ENCODE measurements at regions not wholly inside any gene's neighbourhood (a gene's known extent, or its start where the extent isn't known, plus 50 kb on each side); places are given as distances from the start of the nearest gene placed in this dataset.

DNA sequence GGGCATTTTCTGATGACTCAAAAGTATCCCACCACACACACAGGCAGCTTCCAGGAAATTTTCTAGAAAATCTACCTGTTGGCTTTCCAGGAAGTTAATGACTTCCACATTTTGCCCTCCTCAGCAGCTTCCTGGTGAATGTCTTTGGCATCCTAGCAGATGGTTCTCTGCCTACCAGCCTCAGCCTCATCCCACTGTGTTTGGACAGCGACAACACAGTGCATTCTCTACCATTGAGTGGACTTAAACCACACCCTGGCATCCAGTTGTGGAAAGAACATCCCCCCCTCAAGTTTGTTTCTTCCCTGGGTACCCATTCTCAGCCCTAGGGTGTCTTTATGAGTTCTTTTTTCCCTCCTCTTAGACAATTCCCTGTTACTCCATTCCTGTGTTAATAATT lies 50.8 kb upstream of the GADL1 start:
- no peak for ATAC-seq

DNA sequence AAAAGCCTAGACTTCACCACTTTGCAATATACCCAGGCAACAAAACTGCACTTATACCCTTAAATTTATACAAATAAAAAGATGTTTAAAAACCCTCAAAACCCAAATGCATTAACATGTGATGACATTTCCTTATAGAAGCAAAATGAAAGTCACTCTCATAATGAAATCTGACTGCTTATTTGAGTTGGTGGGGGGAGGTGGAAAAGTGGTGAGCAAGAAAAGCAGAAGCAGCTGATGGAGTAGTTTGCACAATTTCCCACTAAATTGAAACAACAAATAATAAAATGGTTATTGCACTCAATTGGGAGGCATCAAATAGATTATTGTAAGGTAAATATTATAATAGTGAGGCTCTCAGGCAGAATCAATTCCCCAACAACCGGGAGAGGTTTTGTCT lies 54.0 kb upstream of the GADL1 start:
- intact Hi-C loops (cut with DNase I) = no loop called here
- ATAC-seq = no peak
- no peak for DNase-seq

More for the DNA sequence above, 50.8 kb upstream of the GADL1 start:
- intact Hi-C loops (cut with DNase I) = no loop called here
- DNase-seq = no peak

DNA sequence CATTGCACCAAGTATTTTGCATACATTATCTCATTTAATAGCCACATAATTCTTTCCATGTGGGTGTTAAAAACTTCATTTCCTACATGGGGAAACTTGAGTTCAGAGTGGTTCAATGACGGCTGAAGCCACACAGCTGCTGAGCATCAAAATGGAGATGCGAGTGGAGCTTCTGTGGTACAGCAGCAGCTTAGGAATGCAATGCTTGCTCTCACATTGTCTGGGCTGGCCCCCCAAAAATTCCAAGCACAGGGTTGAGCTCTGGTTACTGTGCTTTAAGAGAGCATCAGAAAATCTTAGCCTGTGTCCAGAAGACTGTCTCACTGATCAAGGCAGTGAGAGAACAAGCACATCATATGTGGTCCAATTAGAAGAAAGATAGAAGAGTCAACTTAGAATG lies 57.4 kb upstream of the GADL1 start:
- DNase-seq = no peak
- ATAC-seq = no peak
- intact Hi-C loops (cut with DNase I) = no loop called here

- no peak for ATAC-seq
- intact Hi-C loops (cut with DNase I) = no loop called here
- DNase-seq = no peak
These were observed 58.3 kb upstream of the GADL1 start for GRCh38 chr3:30952786-30953185.

GRCh38 chr3:30954426-30954825 lies 60.0 kb upstream of the GADL1 start:
- intact Hi-C loops (cut with DNase I) = no loop called here
- DNase-seq = no peak
- no peak for ATAC-seq

DNA sequence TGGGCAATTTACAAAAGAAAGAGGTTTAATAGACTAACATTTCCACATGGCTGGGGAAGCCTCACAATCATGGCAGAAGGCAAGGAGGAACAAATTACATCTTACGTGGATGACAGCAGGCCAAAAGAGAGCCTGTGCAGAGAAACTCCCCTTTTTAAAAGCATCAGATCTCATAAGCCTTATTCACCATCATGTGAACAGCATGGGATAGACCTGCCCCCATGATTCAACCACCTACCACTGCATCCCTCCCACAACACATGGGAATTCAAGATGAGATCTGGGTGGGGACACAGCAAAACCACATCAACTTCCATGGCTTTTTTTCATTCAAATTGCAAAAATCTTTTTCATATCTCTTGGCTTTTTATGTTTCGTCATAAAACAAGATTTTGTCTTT lies 67.6 kb upstream of the GADL1 start:
- ATAC-seq = no peak
- DNase-seq = no peak
- intact Hi-C loops (cut with DNase I) = no loop called here

DNA sequence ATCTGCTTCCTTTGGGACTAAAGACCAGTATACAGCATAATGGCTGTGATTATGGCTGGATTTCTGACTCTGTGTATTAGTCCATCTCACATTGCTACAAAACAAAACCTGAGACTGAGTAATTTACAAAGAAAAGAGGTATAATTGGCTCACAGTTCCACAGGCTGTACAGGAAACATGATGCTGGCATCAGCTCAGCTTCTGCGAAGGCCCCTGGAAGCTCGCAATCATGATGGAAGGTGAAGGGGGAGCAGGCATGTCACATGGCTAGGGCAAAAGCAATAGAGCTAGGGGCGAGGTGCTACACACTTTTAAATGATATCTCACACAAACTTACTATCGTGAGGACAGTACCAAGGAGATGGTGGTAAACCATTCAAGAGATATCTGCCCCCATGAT lies 68.0 kb upstream of the GADL1 start:
- intact Hi-C loops (cut with DNase I) = no loop called here
- ATAC-seq (no peak), DNase-seq (no peak)

DNA sequence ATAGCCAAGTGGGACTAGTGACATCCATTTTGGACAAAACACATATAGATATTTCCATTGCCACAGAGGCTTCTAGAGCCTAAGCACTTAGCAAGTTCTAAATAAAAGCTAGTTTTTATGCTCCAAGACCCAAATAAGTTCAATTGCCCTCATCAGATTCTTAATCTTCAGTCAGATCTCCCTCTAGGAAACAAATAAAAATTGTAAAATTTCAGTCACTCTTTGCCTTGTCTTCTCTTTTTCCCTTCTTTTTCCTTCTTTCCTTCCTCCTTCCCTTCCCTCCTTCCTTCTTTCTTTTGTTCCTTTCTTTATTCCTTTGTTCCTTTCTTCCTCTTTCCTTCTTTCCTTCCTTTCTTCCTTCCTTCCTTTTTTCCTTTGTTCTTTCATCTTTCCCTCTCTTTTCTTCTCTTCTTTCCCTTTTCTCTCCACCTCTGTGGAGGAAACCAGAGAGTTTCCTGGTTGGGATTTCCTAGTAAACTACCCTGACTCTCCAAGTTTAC lies 68.8 kb upstream of the GADL1 start:
- DNase-seq = no peak
- intact Hi-C loops (cut with DNase I) = no loop called here
- ATAC-seq = no peak

- DNase-seq (no peak), ATAC-seq (no peak)
- intact Hi-C loops (cut with DNase I) = no loop called here
These were observed 70.2 kb upstream of the GADL1 start for GRCh38 chr3:30964612-30965011.

- intact Hi-C loops (cut with DNase I) = no loop called here
- no peak for ATAC-seq
- no peak for DNase-seq
These were observed 72.4 kb upstream of the GADL1 start for GRCh38 chr3:30966896-30967295.

DNA sequence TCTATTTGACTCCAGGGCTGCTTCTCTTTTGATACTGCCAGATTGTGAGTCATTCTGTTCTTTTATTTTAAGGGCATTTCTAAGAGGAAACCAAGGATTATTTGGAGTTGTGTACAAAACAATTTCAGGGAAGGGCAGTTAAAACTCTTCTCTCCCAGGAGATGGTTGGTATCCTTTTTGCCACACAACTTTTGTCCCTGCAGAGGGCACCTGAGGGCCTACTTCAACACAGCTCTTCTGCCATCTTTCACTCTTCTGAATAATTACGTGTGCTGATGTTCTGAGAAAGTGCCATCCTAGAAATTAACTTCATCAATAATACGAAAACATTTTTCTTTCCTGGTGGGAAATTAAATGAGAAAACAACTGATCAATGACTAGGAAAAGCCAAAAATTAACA lies 75.7 kb upstream of the GADL1 start:
- DNase-seq = no peak
- intact Hi-C loops (cut with DNase I) = no loop called here
- ATAC-seq = no peak

- no peak for ATAC-seq
- intact Hi-C loops (cut with DNase I) = no loop called here
- no peak for DNase-seq
These were observed 78.0 kb upstream of the GADL1 start for GRCh38 chr3:30972449-30972848.

DNA sequence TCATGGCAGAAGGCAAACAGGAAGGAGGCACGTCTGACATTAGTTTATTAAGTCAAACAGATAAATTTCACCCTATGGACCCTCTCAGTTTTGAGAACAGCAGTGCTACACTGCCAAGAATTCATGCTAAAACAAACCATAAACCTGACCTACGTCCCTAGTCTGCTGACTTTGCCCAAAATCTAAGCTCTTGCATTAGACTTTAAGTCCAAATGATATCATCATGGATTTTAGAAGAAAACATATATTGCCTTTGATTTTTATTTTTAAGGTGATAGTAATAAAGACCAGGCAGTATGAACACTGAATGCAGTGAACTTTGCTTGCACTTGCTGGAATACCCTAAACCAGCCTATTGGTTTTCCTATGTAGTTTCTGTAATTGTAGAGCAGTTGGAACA lies 79.6 kb upstream of the GADL1 start:
- ATAC-seq (no peak), DNase-seq (no peak)
- intact Hi-C loops (cut with DNase I) = no loop called here

- intact Hi-C loops (cut with DNase I) = no loop called here
- no peak for ATAC-seq
- no peak for DNase-seq
These were observed 83.1 kb upstream of the GADL1 start for GRCh38 chr3:30977592-30977991.

- DNase-seq = no peak
- intact Hi-C loops (cut with DNase I) = no loop called here
- ATAC-seq = no peak
These were observed 86.5 kb upstream of the GADL1 start for GRCh38 chr3:30980993-30981392.

GRCh38 chr3:30982416-30983075 lies 88.1 kb upstream of the GADL1 start:
- no peak for DNase-seq
- ATAC-seq = no peak
- intact Hi-C loops (cut with DNase I) = no loop called here

GRCh38 chr3:30984855-30985749 lies 90.6 kb upstream of the GADL1 start:
- no peak for DNase-seq
- intact Hi-C loops (cut with DNase I) = no loop called here
- no peak for ATAC-seq

- ATAC-seq (no peak), DNase-seq (no peak)
- intact Hi-C loops (cut with DNase I) = no loop called here
These were observed 92.1 kb upstream of the GADL1 start for GRCh38 chr3:30986551-30986950.

GRCh38 chr3:30988769-30989168 lies 94.3 kb upstream of the GADL1 start:
- no peak for DNase-seq
- no peak for ATAC-seq
- intact Hi-C loops (cut with DNase I) = no loop called here

- DNase-seq (no peak), ATAC-seq (no peak)
- intact Hi-C loops (cut with DNase I) = no loop called here
These were observed 95.0 kb upstream of the GADL1 start for GRCh38 chr3:30989276-30990030.
